NCI-H446 (cell line): ENCODE measurements at regions not wholly inside any gene's neighbourhood (a gene's known extent, or its start where the extent isn't known, plus 50 kb on each side); places are given as distances from the start of the nearest gene placed in this dataset.

Source experiments
- DNase-seq, 2 experiments: peaks; one replicate each; lab custom pipeline; 2025; lab: John Stamatoyannopoulos, UW

DNA sequence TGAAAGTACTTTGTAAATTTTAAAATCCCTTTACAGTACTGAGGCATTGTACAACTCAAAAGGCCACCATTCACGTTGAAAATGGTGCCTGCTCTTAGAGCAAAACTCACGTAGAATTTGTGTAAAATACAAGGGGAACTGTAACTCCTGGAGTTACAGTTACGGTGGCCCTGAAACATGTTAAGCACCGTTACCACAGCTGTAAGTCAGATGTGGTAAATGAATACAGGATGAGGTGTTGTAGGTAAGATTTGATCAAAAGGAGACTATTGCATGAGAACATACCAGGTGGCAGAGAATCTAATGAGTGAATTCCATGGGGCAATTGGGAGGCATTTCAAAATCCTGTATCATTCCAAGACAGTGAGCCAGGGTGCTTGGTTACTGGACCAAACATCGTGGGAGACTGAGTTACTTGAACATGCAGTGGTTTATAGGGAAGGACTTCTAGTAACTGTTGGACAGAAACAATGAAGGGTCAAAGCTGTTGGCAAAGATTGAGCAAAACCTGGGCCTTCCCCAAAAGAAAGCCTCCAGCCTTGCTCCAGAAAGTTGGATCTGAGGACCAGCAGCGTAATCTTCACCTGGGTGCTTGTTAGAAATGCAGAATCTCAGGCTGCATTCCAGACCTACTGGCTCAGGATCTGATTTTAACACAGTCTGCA is 535.8 kb upstream of the POU3F3 start:
- no peak for DNase-seq

DNA sequence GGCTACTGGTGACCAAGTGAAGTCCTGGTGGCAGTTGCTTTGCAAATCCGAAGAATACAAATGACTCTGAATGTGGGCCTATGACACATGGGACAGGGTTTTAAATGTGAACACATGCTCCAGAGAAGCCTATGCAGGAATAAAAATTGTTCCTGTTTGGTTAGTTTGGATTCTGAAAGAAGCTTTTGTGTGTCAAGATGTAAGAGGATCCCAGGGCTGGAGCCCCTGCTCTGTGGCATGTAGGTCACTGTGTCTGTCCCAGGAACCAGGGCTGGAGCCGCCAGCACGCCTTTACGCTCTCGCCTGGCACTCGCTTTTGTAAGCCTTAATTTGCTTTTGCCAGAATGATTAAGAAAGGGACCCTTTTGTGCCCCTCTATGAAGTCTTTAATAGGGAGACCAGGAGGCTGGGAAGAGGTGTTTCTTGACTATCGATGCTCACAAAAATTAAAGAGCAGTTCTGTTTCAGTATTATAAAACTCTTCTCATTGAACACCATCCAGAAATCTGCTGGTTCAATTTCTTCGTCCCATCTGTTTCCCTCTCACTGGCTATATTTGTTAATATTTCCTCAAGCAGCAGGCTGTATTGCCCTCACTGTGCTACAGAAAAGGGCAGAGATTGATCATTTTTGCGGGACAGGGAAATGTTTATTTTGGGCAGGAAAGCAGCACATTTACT is 532.7 kb upstream of the POU3F3 start:
- no peak for DNase-seq

DNA sequence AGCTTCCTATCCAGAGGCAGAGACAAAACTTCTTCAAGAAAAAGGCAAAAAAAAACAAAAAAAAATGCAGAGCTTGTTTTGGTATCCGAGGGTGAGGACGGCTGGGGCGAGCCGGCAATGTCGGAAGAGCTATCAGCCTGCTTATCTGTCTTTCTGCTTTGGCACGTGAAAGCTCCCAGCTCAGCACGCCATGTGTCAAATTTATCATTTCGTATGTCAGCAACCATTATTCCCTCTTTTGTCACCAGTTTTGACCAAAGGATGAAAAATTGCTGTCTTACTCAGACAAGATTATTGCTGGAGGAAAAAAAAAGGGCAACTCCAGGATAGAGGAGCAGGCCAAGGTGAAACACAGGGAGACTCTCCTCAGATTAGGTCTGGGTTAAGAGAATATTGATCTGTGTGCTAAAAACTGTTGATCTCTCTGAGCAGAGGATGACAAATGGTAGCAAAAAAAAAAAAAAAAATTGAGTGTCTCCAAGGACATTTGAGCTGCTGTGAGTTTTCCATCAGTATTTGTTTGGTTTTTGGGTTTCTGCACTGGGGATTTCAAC is 532.0 kb upstream of the POU3F3 start:
- no peak for DNase-seq

DNA sequence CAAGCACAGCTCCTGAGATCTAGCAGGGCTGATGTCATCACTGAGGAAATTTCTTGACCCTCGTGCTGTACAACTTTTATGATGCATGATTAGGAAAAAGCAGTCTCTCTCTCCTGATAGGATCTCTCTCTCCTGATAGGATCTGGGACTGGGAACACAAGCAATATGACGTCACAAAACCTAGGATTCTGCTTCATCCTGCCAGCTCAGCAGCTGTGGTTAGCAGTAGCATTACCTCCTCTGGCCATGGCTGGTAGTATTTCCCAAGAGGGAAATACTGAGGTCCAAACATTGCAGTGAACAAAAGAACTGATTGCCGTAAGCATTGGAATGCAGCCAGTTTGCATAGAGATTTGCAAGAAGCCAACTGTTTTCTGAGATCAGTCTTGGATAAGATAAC is 521.2 kb upstream of the POU3F3 start:
- peak in 1 of 2 experiments; percentile 10 for DNase-seq

DNA sequence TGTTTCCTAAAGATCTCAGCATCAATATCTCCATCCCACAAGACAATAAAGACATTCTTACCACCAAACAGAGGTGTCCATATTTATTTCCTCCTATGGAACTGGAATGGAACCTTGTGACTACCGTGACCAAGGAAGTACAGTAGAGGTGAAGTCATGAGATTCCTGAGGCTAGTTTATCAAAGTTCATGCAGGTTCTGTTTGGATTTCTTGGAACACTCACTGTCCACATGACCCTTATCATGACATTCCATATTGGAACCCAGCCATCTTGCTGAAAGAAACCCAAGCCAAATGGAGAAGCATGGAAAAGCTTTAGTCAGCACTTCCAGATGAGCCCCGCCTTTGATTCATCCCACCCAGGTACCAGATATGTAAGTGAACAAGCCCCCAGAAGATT is 516.0 kb upstream of the POU3F3 start:
- DNase-seq = no peak

DNA sequence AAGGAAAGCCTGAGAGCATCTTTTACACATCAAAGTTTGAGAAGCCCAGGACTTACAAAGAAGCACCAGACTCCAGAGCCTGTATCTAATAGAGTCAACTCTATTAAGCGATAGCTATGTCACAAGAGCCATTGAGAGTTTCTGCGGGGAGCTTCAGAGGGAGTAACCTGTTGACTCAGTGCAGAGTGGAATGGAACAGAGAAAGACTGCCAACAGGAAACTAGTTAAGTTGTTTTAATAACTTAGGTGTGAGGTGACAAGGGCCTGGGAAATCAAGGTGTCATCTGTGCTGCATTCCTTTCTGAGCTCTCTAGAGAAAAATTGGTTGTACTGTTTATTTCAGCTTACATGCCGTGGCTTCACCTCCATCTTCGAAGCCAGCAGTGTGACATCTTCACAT is 513.8 kb upstream of the POU3F3 start:
- DNase-seq = no peak

DNA sequence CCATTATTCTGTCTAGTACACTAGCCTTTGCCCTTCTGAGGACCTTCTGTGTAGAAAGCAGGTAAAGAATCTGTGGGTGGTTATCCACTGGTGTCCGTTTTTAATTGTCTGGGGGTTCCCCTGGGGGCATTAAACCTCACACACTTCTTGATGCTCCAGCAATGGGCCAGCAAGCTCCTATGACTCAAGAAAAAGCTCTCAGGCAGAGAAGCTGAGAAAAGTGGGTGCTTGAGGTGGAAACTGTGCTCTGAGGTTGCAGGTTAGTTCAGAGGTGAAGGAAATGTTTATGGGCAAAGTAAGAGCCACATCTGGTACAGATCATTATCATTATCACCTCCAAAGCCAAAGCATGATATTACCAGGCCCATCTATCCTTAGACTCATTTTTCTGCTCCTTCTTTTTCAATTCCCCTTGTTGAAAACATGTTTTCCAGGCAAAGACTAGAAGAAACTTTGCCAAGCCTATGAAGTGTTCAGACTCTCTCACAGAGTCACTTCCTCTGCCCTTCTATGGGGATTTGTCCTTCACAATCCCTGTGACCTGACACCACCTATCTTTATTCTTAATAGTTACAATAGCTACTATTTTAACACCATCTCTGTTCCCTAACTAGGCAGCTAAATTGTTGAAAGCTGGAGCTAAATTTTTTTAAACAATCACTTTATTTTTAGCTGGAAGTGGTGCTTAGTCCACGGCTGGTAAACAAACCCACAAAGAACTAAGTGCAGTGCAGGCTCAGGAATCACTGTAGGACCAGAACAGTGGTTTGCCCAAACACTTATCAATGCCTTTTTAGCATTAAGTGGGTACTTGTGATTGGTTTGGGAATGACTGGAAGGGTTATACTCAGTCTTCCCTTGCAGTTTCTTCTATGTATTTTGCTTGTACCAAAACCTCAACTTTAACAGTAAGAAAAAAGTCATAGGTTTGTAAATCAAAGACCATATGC is 512.8 kb upstream of the POU3F3 start:
- no peak for DNase-seq

DNA sequence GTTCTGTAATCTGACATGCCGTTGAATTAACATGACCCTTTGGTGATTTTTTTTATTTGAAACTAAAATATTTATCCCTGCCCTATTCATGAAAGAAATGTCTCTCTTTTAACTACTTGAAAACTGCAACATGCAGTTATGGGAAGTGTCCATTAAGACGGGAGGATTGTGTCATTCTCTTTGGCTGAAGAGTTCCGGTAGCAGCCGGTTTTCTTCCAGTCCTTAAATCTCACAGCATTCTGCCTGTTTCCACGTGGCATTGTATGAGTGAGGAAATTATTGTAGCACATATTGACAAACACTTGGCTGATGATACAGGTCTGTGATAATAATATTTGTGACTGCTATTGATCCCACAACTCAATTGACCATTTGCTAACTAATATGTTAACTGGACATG is 509.6 kb upstream of the POU3F3 start:
- no peak for DNase-seq

DNA sequence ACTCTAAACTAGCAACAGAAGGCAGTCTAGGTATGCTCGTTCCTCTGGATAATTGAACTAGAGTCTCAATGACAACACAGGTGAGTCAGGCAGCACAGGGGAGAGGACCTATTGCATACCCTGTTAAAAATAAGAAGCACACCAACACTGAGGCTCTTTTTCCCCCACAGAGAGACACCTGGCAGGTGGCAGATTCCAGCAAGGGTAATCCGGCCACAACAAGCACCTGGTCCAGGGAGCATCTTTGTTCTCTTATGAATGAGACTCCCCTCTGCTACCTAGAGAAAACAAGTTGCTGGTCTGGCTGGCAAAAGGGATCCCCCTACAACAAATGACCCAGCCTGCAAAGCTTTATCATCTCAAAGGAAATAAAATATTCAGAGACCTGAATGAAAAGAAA is 508.9 kb upstream of the POU3F3 start:
- no peak for DNase-seq

DNA sequence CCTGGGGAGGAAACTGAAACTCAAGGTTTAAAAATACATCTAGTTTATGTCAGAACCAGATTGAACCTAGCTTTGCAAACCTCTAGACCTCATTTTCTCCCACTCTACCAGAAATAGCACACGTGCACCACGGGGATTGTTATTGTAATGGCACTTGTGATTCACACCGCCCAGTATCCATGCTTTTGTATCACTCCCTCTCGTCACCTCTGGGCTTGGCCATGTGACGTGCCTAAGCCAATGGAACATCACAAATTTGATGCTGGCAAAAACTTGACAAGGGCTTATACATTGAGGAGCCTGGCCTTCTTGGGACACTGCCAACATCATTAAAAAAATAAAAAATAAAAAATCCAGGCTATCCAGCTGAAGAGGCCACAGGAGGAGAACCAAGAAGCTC is 495.8 kb upstream of the POU3F3 start:
- no peak for DNase-seq

DNA sequence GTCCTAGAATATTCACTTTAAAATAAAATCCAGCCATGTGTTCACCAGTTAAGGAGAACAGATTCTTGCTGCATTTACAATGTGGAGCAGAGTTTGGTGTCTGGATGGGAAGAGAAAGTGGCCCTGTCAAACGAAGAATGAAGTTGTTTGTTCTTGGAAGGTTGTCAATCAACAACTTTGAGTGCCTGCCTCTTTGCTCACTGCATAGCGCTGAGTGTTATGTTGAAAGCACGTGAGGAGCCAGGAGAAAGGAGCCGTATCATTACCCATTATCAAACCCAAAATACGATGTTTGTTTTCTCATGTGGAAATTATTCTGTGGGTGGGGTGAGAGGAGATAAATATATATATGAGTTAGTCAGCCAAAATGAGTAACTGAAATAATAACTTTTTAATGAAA is 492.5 kb upstream of the POU3F3 start:
- DNase-seq = no peak

DNA sequence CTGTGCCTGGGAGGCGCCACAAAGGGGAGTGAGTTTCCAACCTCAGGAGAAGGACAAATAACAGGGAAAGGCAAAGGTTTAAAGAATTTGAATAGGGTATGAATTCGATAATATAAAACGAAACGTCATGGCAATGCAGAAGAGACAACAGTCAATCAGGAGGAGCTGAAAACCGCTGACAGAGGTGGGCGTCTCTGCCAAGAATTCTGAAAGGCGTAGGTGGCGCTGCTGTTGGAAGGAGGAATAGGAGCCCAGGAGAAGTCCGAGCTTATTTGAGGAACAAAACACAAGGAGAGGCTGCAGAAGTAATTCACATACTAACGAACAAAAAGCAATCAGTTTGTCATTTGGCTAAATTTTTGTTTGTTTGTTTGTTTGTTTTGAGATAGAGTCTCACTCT is 485.8 kb upstream of the POU3F3 start:
- peak in 1 of 2 experiments; percentile 4 for DNase-seq

DNA sequence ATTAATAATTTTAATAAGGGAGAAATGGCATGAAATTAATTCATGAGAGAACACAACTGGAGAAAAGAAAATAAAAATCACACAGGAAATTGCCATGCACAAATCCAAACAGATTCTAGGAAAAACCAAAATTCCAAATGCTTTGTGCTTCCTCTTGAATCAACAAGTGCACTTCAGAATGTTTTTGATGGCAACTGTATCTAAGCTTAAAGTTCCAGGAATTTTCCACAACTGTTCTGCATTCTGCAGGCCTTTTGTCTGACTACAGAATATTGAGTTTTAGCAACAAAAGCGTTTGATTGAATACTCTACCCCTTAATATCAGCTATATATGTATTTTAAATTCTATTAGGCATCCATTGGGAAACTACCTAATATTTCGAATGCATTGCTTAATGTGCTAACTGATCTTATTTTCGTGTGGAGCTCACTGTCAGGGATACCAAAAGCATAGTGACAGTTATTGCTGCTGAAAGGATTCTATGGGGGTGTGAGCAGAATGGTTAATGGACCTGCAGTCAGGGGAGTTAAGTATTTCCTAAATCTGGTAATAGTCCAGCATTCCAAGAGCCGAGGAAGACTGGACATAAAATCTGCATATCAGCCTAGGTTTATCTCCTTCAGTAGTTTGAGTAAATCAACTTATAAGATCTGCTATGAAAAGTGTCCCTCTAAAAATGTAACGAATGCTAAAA is 482.7 kb upstream of the POU3F3 start:
- DNase-seq = no peak

DNA sequence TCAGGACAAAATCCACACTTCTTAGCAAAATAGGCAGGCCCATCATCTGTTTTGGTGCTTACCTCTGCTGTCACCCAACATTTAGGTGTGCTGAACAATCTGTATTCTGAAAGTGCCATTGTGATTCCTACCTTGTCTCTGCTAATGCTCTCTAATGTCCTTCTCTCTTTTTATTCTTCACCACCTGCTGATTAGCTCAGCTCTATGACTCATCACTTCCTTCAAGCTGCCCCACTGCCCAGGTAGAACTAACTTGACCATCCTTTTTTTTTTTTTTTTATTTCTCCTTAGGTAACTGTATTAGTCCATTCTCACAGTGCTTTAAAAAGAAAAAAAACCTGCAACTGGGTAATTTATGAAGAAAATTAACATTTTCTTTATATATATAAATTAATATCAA is 478.7 kb upstream of the POU3F3 start:
- DNase-seq = no peak

DNA sequence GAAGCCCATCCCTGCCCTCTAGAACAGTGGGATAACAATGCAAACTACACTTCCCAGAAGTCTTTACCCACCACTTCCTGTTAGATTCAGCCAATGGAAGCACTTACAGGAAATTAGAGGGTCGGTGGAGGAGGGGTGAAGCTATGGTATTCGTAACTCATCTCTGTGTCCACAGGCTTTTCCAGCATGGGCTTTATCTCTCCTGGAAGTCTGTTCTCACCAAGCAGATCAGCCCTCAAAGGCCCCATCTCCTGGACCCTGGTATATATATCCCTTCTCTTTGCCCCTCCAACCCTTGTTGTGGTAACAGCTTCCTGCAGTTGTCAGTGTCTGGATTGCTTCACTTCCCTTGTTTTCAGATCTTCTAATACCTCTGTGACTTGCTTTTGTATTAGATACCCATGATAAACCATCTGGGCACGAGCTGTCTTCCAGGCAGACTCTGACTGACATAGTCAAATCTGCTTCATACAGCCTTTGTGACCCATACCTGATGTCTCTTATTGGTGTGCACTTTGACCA is 475.0 kb upstream of the POU3F3 start:
- DNase-seq = peak; percentile 43 to 67

DNA sequence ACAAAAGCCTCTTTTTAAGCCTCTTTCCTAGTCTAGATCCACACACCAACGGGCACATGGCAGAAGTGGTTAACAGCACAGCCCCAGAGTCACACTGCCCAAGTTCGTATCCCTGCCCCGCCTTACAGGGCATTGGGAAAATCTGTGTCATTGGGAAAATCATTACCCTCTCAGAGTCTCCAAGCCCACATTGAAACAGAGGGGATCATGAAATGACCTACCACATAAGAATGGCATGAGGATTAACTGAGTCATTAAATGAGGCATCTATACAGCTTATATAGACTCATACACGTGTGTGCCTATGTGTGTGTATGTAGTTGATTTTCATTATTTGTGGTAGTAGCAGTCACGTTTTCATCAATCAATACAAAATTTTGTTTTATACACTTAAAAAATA is 469.0 kb upstream of the POU3F3 start:
- DNase-seq = no peak

DNA sequence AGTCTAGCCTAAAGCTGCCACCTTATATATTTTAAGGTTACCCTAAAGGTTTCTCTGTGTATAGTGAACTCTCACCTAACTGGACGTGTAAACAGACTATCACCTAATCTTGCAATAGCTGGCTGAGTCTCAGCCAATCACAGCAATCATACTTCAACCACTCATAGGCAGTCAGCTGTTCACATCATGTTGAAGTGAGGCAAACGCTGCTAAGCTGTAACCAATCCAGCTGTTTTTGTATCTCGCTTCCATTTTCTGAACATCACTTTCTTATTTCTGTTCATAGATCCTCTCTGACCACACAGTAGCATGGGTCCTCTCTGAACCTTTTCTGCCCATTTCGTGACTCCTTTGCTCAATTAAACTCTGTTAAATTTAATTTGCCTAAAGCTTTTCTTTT is 468.2 kb upstream of the POU3F3 start:
- DNase-seq = no peak

DNA sequence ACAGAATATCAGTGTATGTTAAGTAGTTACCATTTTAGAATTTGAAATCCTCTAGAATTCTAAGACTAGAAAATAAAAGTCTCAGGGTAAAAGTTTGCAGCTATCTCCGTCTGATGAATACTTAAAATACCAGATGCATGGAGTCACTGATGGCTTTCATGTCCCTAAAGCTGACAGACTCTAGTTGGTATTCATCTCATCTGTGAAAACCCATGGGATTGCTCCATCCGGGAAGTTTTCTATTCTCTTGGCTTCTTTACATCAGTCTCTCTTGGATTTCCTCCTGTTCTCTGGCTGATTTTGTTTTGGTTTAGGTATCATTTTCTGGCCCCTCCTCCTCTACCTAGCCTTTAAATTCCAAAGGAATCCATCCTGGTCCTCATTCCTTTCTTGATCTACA is 465.6 kb upstream of the POU3F3 start:
- no peak for DNase-seq

DNA sequence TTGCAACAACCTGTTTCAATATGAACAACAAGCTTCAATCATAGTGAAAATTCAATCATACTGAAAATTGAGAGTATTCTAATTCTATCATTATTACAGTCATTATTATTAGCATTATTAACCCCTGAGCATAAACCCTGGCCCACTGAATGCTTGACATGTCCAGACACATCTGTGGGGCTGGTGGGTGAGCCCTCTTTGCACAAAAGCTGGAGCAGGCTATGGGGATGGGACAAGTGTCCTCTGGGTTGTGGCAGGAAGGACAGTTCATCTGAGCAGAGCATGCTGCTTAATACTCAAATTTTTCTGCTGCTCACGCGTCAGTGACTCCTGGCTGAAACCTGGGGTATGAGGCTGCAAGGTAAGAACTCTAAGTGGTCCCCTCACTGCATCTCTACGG is 451.1 kb upstream of the POU3F3 start:
- DNase-seq = no peak

DNA sequence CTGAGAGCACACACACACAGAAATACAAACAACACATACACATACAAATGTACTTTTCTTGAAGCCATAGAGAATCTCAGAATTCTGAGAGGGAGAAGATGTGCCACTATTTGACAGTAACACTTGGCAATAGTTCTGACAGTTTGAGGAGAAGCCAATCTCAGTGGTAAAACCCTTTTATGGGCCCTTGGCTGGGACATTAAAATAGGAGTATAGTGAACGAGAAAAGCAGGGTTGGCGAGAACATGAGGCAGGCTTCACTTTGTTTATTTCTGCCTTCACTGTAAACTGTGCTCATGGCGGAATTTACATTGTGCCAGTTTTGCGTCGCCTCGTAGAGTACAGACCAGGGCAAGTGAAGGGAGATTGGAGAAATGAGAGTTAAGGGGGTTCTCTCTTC is 449.4 kb upstream of the POU3F3 start:
- DNase-seq = peak in 1 of 2 experiments; percentile 18

DNA sequence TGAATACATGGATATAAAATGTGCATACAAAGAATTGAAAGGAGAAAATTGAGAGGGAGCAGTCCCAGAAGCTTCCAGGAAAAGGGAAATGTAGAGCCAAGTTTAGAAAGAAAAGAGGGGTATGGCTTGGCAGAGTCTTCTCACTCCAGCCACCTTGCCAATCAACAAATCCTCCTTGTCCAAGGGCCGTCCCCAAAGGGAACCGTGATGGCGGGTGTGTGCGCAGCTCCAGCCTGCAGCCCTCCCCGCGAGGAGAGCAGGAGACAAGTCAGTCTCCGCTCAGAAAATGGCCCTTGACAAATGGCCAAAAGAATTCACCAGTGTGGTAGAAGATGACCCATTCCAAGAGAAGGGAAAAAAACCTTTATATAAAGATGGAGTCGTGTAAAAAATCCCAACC is 448.3 kb upstream of the POU3F3 start:
- DNase-seq = peak; percentile 73

DNA sequence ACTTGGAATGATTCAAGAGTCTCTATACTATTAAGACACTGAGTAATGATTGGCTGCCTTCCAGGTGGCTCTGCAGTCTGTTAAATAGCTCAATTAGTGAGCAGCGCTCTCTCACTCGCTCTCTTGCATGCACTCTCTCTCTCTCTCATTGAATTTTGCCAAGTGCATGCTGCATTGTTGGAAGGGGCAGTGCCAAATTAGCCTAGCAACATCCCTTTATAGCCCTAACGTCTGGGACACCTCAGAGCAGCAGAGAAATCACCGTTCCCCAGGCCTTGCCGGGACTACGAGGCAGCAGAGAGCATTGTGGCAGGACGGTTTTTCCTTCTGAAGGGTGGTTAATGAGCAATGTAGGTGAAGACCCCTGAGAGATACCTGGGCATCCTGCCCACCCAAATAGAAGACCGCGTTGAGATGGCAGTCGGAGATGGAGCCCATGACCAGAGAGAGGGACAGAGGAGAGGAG is 447.6 kb upstream of the POU3F3 start:
- peak; percentile 86 to 90 for DNase-seq
